GM18868 (cell line): ENCODE measurements at regions not wholly inside any gene's neighbourhood (a gene's known extent, or its start where the extent isn't known, plus 50 kb on each side); places are given as distances from the start of the nearest gene placed in this dataset.

Experiments
- ATAC-seq: cut with Tn5 transposase; IDR thresholded peaks from one replicate; pipeline ENCODE4 v1.9.1; 2021; ENCODE audit warnings: mild to moderate bottlenecking, moderate library complexity; ENCODE audit not compliant: unreplicated experiment

- no peak for ATAC-seq
These were observed 368.2 kb downstream of the SNAPC1 start for GRCh38 chr14:62130441-62130840.

- ATAC-seq = no peak
These were observed 371.7 kb downstream of the SNAPC1 start for GRCh38 chr14:62133776-62134550.

GRCh38 chr14:62138593-62138992, 376.4 kb downstream of the SNAPC1 start:
- ATAC-seq = no peak

- no peak for ATAC-seq
These were observed 378.9 kb downstream of the SNAPC1 start for GRCh38 chr14:62141139-62141538.

- no peak for ATAC-seq
These were observed 381.0 kb downstream of the SNAPC1 start for GRCh38 chr14:62143245-62143644.

- no peak for ATAC-seq
These were observed 382.6 kb downstream of the SNAPC1 start for GRCh38 chr14:62144863-62145262.

- no peak for ATAC-seq
These were observed 383.8 kb downstream of the SNAPC1 start for GRCh38 chr14:62146030-62146429.

- ATAC-seq = no peak
These were observed 393.8 kb downstream of the SNAPC1 start for GRCh38 chr14:62156052-62156451.

- no peak for ATAC-seq
These were observed 396.6 kb downstream of the SNAPC1 start for GRCh38 chr14:62158779-62159178.

GRCh38 chr14:62159314-62159713, 397.1 kb downstream of the SNAPC1 start:
- ATAC-seq = no peak

- ATAC-seq = peak; percentile 85
These were observed 400.9 kb downstream of the SNAPC1 start for GRCh38 chr14:62162998-62163589.

- no peak for ATAC-seq
These were observed 406.4 kb downstream of the SNAPC1 start for GRCh38 chr14:62168564-62169155.

- peak; percentile 85 for ATAC-seq
These were observed 417.3 kb downstream of the SNAPC1 start for GRCh38 chr14:62179367-62180018.

- ATAC-seq = no peak
These were observed 419.4 kb downstream of the SNAPC1 start for GRCh38 chr14:62181591-62181990.

- no peak for ATAC-seq
These were observed 422.9 kb downstream of the SNAPC1 start for GRCh38 chr14:62185078-62185477.

GRCh38 chr14:62187265-62187664, 425.0 kb downstream of the SNAPC1 start:
- no peak for ATAC-seq

- ATAC-seq = no peak
These were observed 427.5 kb downstream of the SNAPC1 start for GRCh38 chr14:62189698-62190097.

- ATAC-seq = no peak
These were observed 444.2 kb downstream of the SNAPC1 start for GRCh38 chr14:62206456-62206855.

GRCh38 chr14:62209287-62209899, 447.2 kb downstream of the SNAPC1 start:
- ATAC-seq = no peak

- peak; percentile 90 for ATAC-seq
These were observed 451.3 kb downstream of the SNAPC1 start for GRCh38 chr14:62213516-62213915.

GRCh38 chr14:62216121-62216520, 453.9 kb downstream of the SNAPC1 start:
- ATAC-seq = no peak
